OCI-LY1 (cell line): ENCODE measurements at regions not wholly inside any gene's neighbourhood (a gene's known extent, or its start where the extent isn't known, plus 50 kb on each side); places are given as distances from the start of the nearest gene placed in this dataset.
"Not testable (repeated sequence)": the region's sequence is repeated elsewhere in the genome, so short reads cannot be mapped to it uniquely, and the experiment has no call there.

Source experiments
- EZH2 ChIP-seq: fragments of 200-600 bp; sonication (generic), shearing (Covaris generic); IDR thresholded peaks from 2 replicates; pipeline ENCODE4 v1.8.0; 2017; ENCODE audit warnings: borderline replicate concordance, mixed run types, mild to moderate bottlenecking, antibody characterized with exemption, low read length, moderate library complexity, mixed read lengths
- TF ChIP-seq, protein P1 (sequence below): fragments of 200-600 bp; sonication (generic), shearing (Covaris generic); IDR thresholded peaks from 2 replicates; pipeline ENCODE4 v1.5.1; 2017; ENCODE audit warnings: mild to moderate bottlenecking, antibody characterized with exemption, low read length, moderate library complexity, mixed read lengths

DNA sequence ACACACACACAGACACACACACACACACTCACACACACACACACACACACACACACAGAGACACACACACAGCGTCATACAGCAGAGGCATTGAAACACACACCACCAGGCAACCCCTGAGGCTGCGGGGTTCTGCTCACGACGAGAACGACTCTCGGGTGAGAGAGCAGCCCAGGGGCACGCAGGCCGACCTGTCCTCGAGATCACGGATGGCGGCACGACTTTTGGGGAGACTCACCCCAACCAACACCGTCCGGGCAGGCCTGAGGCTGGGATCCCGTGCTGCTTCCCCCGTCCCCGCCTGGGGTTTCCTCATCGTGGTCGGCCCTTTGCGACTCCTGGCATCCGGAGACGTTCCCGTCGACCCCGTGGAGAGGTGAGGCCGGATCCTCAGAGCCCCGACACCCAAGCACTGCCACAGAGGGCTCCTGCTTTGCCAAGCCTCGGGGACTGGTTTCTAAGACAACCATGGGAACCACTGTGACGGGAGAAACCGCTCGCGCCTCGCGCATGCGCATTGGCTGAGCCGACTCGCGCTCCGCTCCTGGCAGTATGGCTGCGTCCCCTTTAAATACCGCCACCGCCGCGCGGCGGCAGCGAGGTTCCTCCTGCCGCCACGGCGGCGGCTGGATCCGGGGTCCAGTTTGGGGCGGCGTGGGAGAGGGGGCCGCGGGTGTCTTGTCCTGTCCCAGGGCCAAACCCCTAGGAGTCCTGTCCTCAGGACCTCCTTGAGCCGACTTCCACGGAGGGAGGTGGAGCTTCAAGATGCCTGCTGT is 132.3 kb upstream of the ANKRD20A1 start:
- TF ChIP-seq, protein P1, sequence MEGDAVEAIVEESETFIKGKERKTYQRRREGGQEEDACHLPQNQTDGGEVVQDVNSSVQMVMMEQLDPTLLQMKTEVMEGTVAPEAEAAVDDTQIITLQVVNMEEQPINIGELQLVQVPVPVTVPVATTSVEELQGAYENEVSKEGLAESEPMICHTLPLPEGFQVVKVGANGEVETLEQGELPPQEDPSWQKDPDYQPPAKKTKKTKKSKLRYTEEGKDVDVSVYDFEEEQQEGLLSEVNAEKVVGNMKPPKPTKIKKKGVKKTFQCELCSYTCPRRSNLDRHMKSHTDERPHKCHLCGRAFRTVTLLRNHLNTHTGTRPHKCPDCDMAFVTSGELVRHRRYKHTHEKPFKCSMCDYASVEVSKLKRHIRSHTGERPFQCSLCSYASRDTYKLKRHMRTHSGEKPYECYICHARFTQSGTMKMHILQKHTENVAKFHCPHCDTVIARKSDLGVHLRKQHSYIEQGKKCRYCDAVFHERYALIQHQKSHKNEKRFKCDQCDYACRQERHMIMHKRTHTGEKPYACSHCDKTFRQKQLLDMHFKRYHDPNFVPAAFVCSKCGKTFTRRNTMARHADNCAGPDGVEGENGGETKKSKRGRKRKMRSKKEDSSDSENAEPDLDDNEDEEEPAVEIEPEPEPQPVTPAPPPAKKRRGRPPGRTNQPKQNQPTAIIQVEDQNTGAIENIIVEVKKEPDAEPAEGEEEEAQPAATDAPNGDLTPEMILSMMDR, result not testable (repeated sequence)
- not testable (repeated sequence) for TF ChIP-seq EZH2
